A549 (cell line): ENCODE measurements at regions not wholly inside any gene's neighbourhood (a gene's known extent, or its start where the extent isn't known, plus 50 kb on each side); places are given as distances from the start of the nearest gene placed in this dataset.

Experiments used
- ATAC-seq, 2 experiments: fragments of 200-7000 bp in 1 of 2; fragments of >200 bp in 1 of 2; cut with Nextera tagmentation in 1 of 2; cut with Tn5 transposase in 1 of 2; 3 replicates each; pipeline versions ENCODE4 v1.8.0 to v1.9.1; 2018 to 2020; ENCODE audit warnings: mild to moderate bottlenecking in 1 of 2, moderate library complexity in 1 of 2
- CTCF ChIA-PET: fragments of 300-600 bp; sonication (Branson Sonifier 250); formaldehyde crosslinking; extraction: SDS; loops from one replicate; lab custom pipeline; 2021; ENCODE audit warnings: antibody characterized with exemption, inconsistent platforms; lab: Yijun Ruan, JAX
- POLR2A ChIA-PET: fragments of 350-600 bp; formaldehyde crosslinking; extraction: SDS; loops from one replicate; lab custom pipeline; 2021; ENCODE audit warnings: antibody characterized with exemption, inconsistent platforms; lab: Yijun Ruan, JAX
- DNase-seq, 2 experiments: peaks; one replicate each; pipeline versions ENCODE4 v3.0.0 to v3.0.0-alpha.2; 2011 to 2016; ENCODE audit warnings: low read depth in 1 of 2, low spot score in 1 of 2
- FAIRE-seq: peaks from 2 replicates; lab custom pipeline; 2011; peaks lifted over from hg19 to GRCh38; lab: Jason Lieb, UNC
- H3K27ac ChIP-seq, 2 experiments: fragments of >200 bp; sonication (Bioruptor Twin); formaldehyde crosslinking; 3 replicates each; pipeline ENCODE4 v1.5.1; 2016 to 2017
- H3K4me1 ChIP-seq: fragments of >200 bp; sonication (Bioruptor Twin); formaldehyde crosslinking; 3 replicates; pipeline ENCODE4 v1.6.1; 2016
- H3K4me2 ChIP-seq: fragments of >200 bp; sonication (Bioruptor Twin); formaldehyde crosslinking; 3 replicates; pipeline ENCODE4 v1.6.1; 2016
- H3K4me3 ChIP-seq: fragments of >200 bp; sonication (Bioruptor Twin); formaldehyde crosslinking; 3 replicates; pipeline ENCODE4 v1.5.1; 2016
- H3K9me3 ChIP-seq: fragments of >200 bp; sonication (Bioruptor Twin); formaldehyde crosslinking; 3 replicates; pipeline ENCODE4 v1.6.1; 2016
- BCL3 ChIP-seq: fragments of >200 bp; sonication (Bioruptor Twin); formaldehyde crosslinking; IDR thresholded peaks from 3 replicates; pipeline ENCODE4 v1.6.1; 2016
- CBX2 ChIP-seq: fragments of 200-600 bp; sonication (generic); IDR thresholded peaks from 2 replicates; pipeline ENCODE4 v1.6.1; 2016; ENCODE audit warnings: low read depth, mild to moderate bottlenecking, borderline replicate concordance
- EHMT2 ChIP-seq: fragments of 200-600 bp; sonication (generic); IDR thresholded peaks from 2 replicates; pipeline ENCODE4 v1.6.1; 2016; ENCODE audit warnings: antibody characterized with exemption, low read depth, mild to moderate bottlenecking, moderate library complexity
- ELK1 ChIP-seq: fragments of 150-350 bp; IDR thresholded peaks from 2 replicates; pipeline ENCODE4 v1.6.1; 2014; ENCODE audit warnings: low read depth, mild to moderate bottlenecking, low read length
- EP300 ChIP-seq, 2 experiments: fragments of >200 bp; sonication (Bioruptor Twin); formaldehyde crosslinking; IDR thresholded peaks; 2 replicates in 1 of 2; 3 replicates in 1 of 2; pipeline ENCODE4 v1.6.1; 2016 to 2017
- FOSL2 ChIP-seq, 2 experiments: fragments of 450-650 bp in 1 of 2; fragments of >200 bp in 1 of 2; sonication (Bioruptor Twin) in 1 of 2; formaldehyde crosslinking; IDR thresholded peaks; 2 replicates each; pipeline versions ENCODE4 v1.5.0 to v1.6.1; 2016 to 2020; ENCODE audit warnings: mild to moderate bottlenecking in 1 of 2, moderate library complexity in 1 of 2
- FOXS1 ChIP-seq: fragments of 250-450 bp; sonication (Bioruptor Pico); IDR thresholded peaks from 2 replicates; pipeline ENCODE4 v1.5.0; 2020; ENCODE audit warnings: mild to moderate bottlenecking, moderate library complexity
- HDAC2 ChIP-seq: fragments of 200-600 bp; sonication (generic); IDR thresholded peaks from 2 replicates; pipeline ENCODE4 v1.6.1; 2016
- HEYL ChIP-seq: fragments of 250-450 bp; sonication (Bioruptor Pico); IDR thresholded peaks from 2 replicates; pipeline ENCODE4 v1.8.0; 2021; ENCODE audit warnings: mild to moderate bottlenecking, moderate library complexity
- HOXA7 ChIP-seq: fragments of 250-450 bp; sonication (Bioruptor Pico); IDR thresholded peaks from 2 replicates; pipeline ENCODE4 v1.5.0; 2020; ENCODE audit warnings: mild to moderate bottlenecking, moderate library complexity
- HOXB5 ChIP-seq: fragments of 250-450 bp; sonication (Bioruptor Pico); IDR thresholded peaks from 2 replicates; pipeline ENCODE4 v1.5.0; 2020; ENCODE audit warnings: mild to moderate bottlenecking, moderate library complexity
- JUNB ChIP-seq: fragments of >200 bp; sonication (Bioruptor Twin); formaldehyde crosslinking; IDR thresholded peaks from 2 replicates; pipeline ENCODE4 v1.6.1; 2016
- MAFK ChIP-seq: fragments of 450-650 bp; IDR thresholded peaks from 2 replicates; pipeline ENCODE4 v1.6.1; 2014; ENCODE audit not compliant: partially characterized antibody
- MAX ChIP-seq: IDR thresholded peaks from 2 replicates; pipeline ENCODE4 v1.6.1; 2012
- MAZ ChIP-seq: fragments of 150-350 bp; IDR thresholded peaks from 2 replicates; pipeline ENCODE4 v1.6.1; 2014; ENCODE audit warnings: antibody characterized with exemption, low read depth, low read length, borderline replicate concordance
- MYC ChIP-seq: IDR thresholded peaks from 2 replicates; pipeline ENCODE4 v1.6.1; 2012; ENCODE audit warnings: mild to moderate bottlenecking, inconsistent platforms, low read length, improper control_type of control experiment, borderline replicate concordance
- NPAS2 ChIP-seq: fragments of 250-450 bp; sonication (Bioruptor Pico); IDR thresholded peaks from 2 replicates; pipeline ENCODE4 v1.8.0; 2022; ENCODE audit warnings: mild to moderate bottlenecking, moderate library complexity, borderline replicate concordance
- NR3C1 ChIP-seq: fragments of >200 bp; sonication (Bioruptor Twin); formaldehyde crosslinking; IDR thresholded peaks from 3 replicates; pipeline ENCODE4 v1.6.1; 2017
- RCOR1 ChIP-seq: fragments of 150-350 bp; IDR thresholded peaks from 2 replicates; pipeline ENCODE4 v1.6.1; 2014; ENCODE audit warnings: antibody characterized with exemption, low read length, low read depth
- RNF2 ChIP-seq: fragments of 200-600 bp; sonication (generic); IDR thresholded peaks from 2 replicates; pipeline ENCODE4 v1.6.1; 2016; ENCODE audit warnings: low read depth, mild to moderate bottlenecking, antibody characterized with exemption, moderate library complexity, borderline replicate concordance
- SMC3 ChIP-seq: fragments of >200 bp; sonication (Bioruptor Twin); formaldehyde crosslinking; IDR thresholded peaks from 3 replicates; pipeline ENCODE4 v1.6.1; 2018; ENCODE audit warnings: inconsistent platforms
- TFCP2L1 ChIP-seq: fragments of 250-450 bp; sonication (Bioruptor Pico); IDR thresholded peaks from 2 replicates; pipeline ENCODE4 v1.5.0; 2021; ENCODE audit warnings: mild to moderate bottlenecking
- ZFP36 ChIP-seq: fragments of 450-650 bp; IDR thresholded peaks from 2 replicates; pipeline ENCODE4 v1.6.1; 2014; ENCODE audit warnings: borderline replicate concordance; ENCODE audit not compliant: partially characterized antibody
- WGBS: methylation state at CpG from one replicate; pipeline ENCODE4 v1.1.6; 2017; ENCODE audit errors: missing lambda C conversion rate; 5-methylcytosine and 5-hydroxymethylcytosine counted together
- TF ChIP-seq, protein P1 (sequence below): fragments of >200 bp; sonication (Bioruptor Twin); formaldehyde crosslinking; IDR thresholded peaks from 2 replicates; pipeline ENCODE4 v1.6.1; 2016

DNA sequence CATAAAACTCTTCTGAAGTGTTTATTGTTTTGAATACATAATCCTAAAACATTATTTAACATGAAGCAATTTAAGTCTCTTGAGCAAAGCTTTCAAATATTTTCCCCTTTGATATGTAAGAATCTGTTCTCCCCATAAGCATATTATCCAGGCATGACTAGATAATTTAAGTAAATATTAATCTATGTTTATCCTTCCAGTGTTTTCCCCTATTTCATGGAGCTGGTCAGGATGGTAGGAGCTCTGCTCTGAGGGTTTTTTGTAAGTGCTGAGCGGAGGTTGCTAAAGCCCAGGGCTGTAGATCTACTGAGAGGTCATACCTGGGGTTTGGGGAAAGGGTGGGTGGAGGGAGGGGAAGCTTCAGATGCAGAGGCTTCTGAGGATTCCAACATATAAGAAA is 258.9 kb upstream of the SFRP2 start:
- POLR2A ChIA-PET: no interaction called here

DNA sequence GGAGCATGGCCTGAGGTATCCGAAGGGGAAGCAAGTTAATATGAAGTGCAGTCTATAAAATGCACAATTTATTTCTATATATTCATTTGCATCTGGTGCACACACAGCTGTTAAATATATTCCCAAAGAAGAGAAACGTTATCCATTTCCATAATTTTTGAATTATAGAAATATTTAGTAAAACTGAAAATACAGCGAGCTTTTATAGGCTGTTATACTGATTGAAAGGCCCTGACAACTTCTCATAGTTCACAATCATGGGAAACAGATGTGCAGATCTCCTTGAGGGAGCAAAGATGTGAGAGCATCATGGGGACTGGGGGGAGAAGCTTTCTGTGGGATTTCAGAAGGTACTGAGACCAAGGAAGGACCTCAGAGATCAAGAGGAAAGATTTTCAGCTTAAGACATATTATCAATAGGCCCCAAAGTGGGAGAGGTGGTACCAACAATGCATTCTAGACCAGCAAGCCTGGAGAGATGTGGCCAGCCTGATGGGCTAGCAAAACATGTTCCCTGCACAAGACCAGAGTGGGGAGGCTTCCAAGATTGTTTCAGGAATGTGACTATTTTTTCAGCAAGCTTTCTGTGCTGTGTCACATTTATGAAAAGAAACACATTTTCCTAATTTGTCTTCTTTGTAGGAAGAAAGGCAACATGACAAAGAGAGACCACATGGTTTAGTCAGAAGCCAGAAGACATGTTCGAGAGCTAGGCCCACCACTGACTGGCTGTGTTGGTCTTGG is 256.0 kb upstream of the SFRP2 start:
- Histone ChIP-seq H3K4me1 (no peaks in the 10 kb centered on the region), H3K9me3 (no peaks in the 10 kb centered on the region), H3K27ac (no peak overlapping the region), H3K4me3 (no peak overlapping the region), H3K4me2 (no peak overlapping the region)
- WGBS: 5% methylated on average over 4 of the region's 4 CpGs
- TF ChIP-seq MAFK (no peak), ZFP36 (no peak), HEYL (CRISPR knock-in tag) (no peak), MYC (no peak), BCL3 (no peak), MAZ (no peak), TFCP2L1 (CRISPR knock-in tag) (no peak), RNF2 (no peak), JUNB (no peak), HOXA7 (CRISPR knock-in tag) (no peak), EP300 (IDR thresholded peaks at IDR 0.05) (no peak), FOSL2 (IDR thresholded peaks at IDR 0.05) (no peak), FOSL2 (CRISPR knock-in tag; IDR thresholded peaks at IDR 0.05) (no peak), HOXB5 (CRISPR knock-in tag) (no peak), NR3C1 (no peak), MAX (no peak), EHMT2 (no peak), RCOR1 (no peak), NPAS2 (no peak), FOXS1 (CRISPR knock-in tag) (no peak)
- TF ChIP-seq, protein P1, sequence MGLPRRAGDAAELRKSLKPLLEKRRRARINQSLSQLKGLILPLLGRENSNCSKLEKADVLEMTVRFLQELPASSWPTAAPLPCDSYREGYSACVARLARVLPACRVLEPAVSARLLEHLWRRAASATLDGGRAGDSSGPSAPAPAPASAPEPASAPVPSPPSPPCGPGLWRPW: no peak
- no peak for ATAC-seq
- ChIA-PET POLR2A (no interaction called here), CTCF (no interaction called here)
- FAIRE-seq: no peak
- DNase-seq: no peak

More for the DNA sequence above, 258.9 kb upstream of the SFRP2 start:
- H3K4me1 ChIP-seq: no peaks in the 10 kb centered on the region
- no peak for ATAC-seq
- no peak for DNase-seq
- no peaks in the 10 kb centered on the region for H3K9me3 ChIP-seq
- no CpG with 5 or more reads among the region's 1 CpG for WGBS
- H3K27ac ChIP-seq: no peak overlapping the region
- no peak overlapping the region for H3K4me2 ChIP-seq
- no peak for TF ChIP-seq CBX2
- TF ChIP-seq ELK1: no peak
- no peak for TF ChIP-seq ZFP36
- TF ChIP-seq SMC3: no peak
- TF ChIP-seq HDAC2: no peak
- H3K4me3 ChIP-seq: no peak overlapping the region
- CTCF ChIA-PET: interaction anchor here (1.0 kb wide), 1 partner anchor 13 kb away, joined by 3 read pairs; no protein-coding TSS in a partner anchor
- FAIRE-seq: no peak
